Inferior parietal cortex (tissue), 1 donor: ENCODE measurements at regions not wholly inside any gene's neighbourhood (a gene's known extent, or its start where the extent isn't known, plus 50 kb on each side); places are given as distances from the start of the nearest gene placed in this dataset.
"Not testable (repeated sequence)": the region's sequence is repeated elsewhere in the genome, so short reads cannot be mapped to it uniquely, and the experiment has no call there.

Source experiments
- DNase-seq: peaks from one replicate; pipeline ENCODE4 v3.0.0-alpha.2; 2016; ENCODE audit errors: extremely low spot score

DNA sequence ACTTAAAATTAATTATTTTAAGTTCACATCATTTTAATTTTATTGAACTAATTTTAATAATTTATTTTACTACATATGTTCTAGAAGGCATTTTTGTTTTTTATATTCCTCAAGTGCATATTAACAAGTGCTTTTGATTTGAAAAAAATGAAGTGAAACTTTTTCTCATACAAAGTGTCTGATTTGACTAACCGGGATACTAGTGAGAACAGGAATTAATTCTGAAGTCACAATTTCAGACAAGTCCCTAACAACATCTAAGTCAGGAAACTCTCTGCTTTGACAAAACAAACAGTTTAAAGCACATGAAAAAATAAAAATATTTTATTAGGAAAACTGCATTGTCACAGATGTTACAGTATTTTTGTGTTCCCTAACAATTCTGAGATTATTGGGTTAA is 1166.3 kb upstream of the CITED2 start:
- no peak for DNase-seq

DNA sequence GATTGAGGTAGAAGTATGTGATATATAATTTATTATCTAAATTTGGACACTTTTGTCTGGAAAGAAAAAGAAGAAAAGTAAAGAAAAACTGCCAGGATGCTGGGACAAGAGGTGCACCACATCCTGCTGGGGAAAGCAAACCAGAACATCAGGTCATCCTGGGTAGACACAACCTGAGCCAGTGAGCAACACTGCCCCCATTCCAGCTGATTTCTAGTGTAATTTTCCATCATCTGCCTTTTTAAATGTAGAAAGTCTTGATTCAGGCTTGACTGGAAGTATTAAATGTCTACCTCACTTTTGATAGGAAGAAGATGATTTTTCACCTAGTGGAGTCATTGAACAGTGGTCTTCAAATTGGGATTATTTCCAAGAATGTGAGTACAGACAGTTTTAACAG is 1164.5 kb upstream of the CITED2 start:
- no peak for DNase-seq

GRCh38 chr6:140537834-140538705 is 1163.6 kb upstream of the CITED2 start:
- peak; percentile 12 for DNase-seq

DNA sequence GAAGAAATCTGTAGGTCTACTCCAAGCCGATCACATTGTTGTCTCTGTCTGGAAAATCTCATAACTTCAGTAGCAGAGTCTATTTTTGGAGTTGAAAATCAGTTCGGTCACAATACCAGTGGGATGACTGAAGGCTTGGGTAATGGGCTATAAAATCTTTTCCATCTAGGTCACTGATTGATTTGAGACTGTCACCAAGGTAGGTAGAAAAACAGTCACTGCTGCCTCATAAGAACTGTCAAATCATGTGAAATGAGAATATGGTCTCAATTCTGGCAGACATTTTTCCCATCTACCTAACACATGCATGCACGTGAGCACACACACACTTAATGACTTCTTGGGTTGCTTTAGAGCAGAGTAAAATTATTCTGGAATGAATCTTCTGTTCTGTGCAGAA is 1162.8 kb upstream of the CITED2 start:
- DNase-seq, result no peak

- no peak for DNase-seq
These were observed 1161.1 kb upstream of the CITED2 start for GRCh38 chr6:140535511-140535910.

DNA sequence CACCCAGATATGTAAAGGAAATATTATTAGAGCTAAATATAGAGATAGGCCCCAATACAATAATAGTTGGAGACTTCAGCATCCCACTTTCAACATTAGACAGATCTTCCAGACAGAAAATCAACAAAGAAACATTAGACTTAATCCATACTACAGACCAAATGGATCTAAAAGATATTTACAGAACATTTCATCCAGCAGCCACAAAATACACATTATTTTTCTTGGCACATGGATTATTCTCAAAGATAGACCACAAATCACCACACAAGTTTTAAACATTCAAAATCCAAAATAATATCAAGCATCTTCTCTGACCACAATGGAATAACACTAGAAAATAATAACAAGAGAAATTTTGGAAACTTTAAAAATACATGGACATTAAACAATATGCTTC is 1159.1 kb upstream of the CITED2 start:
- no peak for DNase-seq

- no peak for DNase-seq
These were observed 1130.3 kb upstream of the CITED2 start for GRCh38 chr6:140504776-140505175.

DNA sequence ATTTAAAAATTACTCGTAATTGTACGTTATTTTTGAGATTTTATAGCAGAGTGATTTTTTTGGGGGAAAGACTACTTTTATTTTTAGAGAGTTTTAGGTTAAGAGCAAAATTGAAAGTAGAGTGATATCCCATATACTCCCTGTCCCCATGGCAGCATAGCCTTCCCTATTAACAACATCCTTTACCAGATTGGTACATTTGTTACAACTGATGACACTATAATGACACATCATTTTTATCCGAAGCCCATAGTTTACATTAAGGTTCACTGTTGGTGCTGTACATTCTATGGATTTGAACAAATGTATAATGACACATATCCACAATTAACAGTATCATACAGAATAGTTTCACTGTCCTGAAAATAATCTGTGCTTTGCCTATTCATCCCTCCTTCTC is 1126.4 kb upstream of the CITED2 start:
- DNase-seq, result no peak

DNA sequence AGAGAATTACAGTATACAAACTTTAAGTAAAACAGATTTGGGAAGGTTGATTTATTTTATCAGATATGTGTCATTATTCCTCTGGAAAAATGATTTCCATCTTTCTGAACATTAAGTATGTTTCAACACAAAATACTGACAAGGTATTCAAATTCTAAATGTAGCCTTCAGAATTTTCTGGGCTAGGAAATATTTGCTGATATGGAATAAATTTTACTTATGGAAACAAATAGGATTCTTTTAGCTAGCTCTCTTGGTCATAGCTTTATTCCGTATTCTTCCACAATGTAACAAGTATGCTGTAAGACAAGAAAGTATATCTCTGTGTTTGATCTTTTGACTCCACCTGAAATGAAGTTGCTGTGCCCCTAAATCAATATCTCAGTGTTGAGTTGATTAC is 1125.2 kb upstream of the CITED2 start:
- DNase-seq, result no peak

GRCh38 chr6:140494321-140495108 is 1120.1 kb upstream of the CITED2 start:
- no peak for DNase-seq

- not testable (repeated sequence) for DNase-seq
These were observed 1119.0 kb upstream of the CITED2 start for GRCh38 chr6:140493470-140493869.

- no peak for DNase-seq
These were observed 1115.6 kb upstream of the CITED2 start for GRCh38 chr6:140490081-140490480.

DNA sequence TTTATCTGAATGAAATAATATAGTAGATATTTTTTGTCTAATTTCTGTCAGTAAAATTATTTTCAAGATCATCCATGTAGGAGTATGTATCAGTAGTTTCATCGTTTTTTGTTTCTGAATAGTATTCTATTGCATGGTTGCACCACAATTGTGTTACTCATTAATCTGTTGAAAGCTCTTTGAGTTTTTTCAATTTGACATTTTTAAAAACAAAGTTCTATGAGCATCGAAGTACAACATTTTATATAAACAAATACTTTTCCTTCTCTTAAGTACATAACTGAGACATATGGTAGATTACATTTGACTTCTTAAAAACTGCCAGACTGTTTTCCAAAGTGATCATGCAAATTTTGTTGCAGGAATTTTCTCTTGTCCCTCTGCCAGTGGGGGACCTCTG is 1113.1 kb upstream of the CITED2 start:
- no peak for DNase-seq

- DNase-seq, result no peak
These were observed 1112.3 kb upstream of the CITED2 start for GRCh38 chr6:140486450-140487361.

- DNase-seq, result peak; percentile 43
These were observed 1111.4 kb upstream of the CITED2 start for GRCh38 chr6:140485740-140486449.

GRCh38 chr6:140480852-140481251 is 1106.4 kb upstream of the CITED2 start:
- DNase-seq, result no peak

GRCh38 chr6:140478631-140479030 is 1104.2 kb upstream of the CITED2 start:
- no peak for DNase-seq

DNA sequence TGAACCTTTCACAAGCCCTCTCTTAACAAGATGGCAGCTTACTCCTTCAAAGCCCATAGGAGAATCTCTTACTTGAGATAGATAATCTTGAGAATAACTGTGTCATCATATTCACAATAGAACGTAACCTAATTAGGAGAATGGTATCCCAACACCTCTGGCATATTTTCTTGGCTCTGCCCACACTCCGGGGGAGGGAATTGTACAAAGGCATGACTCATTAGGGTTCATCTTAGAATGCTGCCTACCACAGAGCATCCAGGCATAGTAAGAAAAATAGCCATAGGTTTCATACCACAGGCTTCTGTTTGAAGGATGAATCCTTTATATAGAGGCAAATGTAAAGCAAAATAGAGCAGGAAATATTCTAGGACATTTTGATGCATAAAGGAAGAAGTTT is 1100.6 kb upstream of the CITED2 start:
- DNase-seq, result no peak

- DNase-seq, result no peak
These were observed 1090.3 kb upstream of the CITED2 start for GRCh38 chr6:140464720-140465119.

GRCh38 chr6:140463312-140463710 is 1088.9 kb upstream of the CITED2 start:
- no peak for DNase-seq
